Hepatocyte (in vitro differentiated cells): ENCODE measurements at regions not wholly inside any gene's neighbourhood (a gene's known extent, or its start where the extent isn't known, plus 50 kb on each side); places are given as distances from the start of the nearest gene placed in this dataset.

Experiments
- EZH2 ChIP-seq: fragments of 200-600 bp; sonication (generic); IDR thresholded peaks from 2 replicates; pipeline ENCODE4 v1.6.1; 2016; ENCODE audit warnings: antibody characterized with exemption, mild to moderate bottlenecking, borderline replicate concordance
- EZH2phosphoT487 ChIP-seq: fragments of 200-600 bp; sonication (generic); IDR thresholded peaks from one replicate; pipeline ENCODE4 v1.6.1; 2018; ENCODE audit warnings: antibody characterized with exemption, mild to moderate bottlenecking, low read depth, moderate library complexity; ENCODE audit not compliant: unreplicated experiment, severe bottlenecking
- TF ChIP-seq, protein P1 (sequence below): fragments of 200-600 bp; sonication (generic); IDR thresholded peaks from 2 replicates; pipeline ENCODE4 v1.5.1; 2016; ENCODE audit warnings: antibody characterized with exemption, mild to moderate bottlenecking; ENCODE audit not compliant: poor library complexity

DNA sequence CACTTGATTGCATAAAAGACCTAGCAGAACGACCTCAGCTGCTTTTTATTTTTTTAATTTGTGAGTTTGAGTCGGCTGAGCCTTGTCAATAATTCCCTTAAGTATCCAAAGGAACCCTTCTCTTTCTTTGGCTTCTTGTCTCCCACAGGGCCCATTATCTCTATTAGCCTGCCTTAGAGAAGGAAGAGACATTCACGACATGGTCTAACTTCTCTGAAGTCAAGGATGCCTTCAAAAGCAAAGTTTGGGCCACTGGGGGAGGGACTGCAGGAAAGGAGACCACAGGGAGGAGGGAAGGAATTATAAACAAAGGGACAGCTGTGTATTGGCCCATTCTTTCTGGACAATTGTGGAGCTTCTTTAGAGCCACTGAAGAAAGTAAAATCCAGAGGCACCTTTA lies 126.4 kb downstream of the BRMS1L start:
- TF ChIP-seq, protein P1, sequence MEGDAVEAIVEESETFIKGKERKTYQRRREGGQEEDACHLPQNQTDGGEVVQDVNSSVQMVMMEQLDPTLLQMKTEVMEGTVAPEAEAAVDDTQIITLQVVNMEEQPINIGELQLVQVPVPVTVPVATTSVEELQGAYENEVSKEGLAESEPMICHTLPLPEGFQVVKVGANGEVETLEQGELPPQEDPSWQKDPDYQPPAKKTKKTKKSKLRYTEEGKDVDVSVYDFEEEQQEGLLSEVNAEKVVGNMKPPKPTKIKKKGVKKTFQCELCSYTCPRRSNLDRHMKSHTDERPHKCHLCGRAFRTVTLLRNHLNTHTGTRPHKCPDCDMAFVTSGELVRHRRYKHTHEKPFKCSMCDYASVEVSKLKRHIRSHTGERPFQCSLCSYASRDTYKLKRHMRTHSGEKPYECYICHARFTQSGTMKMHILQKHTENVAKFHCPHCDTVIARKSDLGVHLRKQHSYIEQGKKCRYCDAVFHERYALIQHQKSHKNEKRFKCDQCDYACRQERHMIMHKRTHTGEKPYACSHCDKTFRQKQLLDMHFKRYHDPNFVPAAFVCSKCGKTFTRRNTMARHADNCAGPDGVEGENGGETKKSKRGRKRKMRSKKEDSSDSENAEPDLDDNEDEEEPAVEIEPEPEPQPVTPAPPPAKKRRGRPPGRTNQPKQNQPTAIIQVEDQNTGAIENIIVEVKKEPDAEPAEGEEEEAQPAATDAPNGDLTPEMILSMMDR, result no peak
- TF ChIP-seq EZH2phosphoT487 (no peak), EZH2 (no peak)
